NT2/D1 (cell line): ENCODE measurements at regions not wholly inside any gene's neighbourhood (a gene's known extent, or its start where the extent isn't known, plus 50 kb on each side); places are given as distances from the start of the nearest gene placed in this dataset.

Source experiments
- YY1 ChIP-seq: IDR thresholded peaks from 2 replicates; pipeline ENCODE4 v1.6.1; 2011; ENCODE audit not compliant: insufficient read length, insufficient read depth
- ZNF274 ChIP-seq: IDR thresholded peaks from 2 replicates; pipeline ENCODE4 v1.6.1; 2011; ENCODE audit warnings: mild to moderate bottlenecking, low read depth, low read length

- no peak for TF ChIP-seq YY1
- no peak for TF ChIP-seq ZNF274
Measured at GRCh38 chr18:24791751-24792545, 331.5 kb downstream of the HRH4 start.
